HFFc6 (cell line): ENCODE measurements at regions not wholly inside any gene's neighbourhood (a gene's known extent, or its start where the extent isn't known, plus 50 kb on each side); places are given as distances from the start of the nearest gene placed in this dataset.

Experiments used
- DNase-seq: peaks from one replicate; pipeline ENCODE4 v3.0.0-alpha.2; 2018
- H3K27ac Mint-ChIP-seq: 2 replicates; pipeline ENCODE4 v1.8.0; 2020; ENCODE audit warnings: mild to moderate bottlenecking, mixed read lengths
- H3K27me3 Mint-ChIP-seq: 2 replicates; pipeline ENCODE4 v1.8.0; 2021; ENCODE audit warnings: mild to moderate bottlenecking, moderate library complexity, mixed read lengths; ENCODE audit not compliant: insufficient read depth
- H3K36me3 Mint-ChIP-seq: 2 replicates; pipeline ENCODE4 v1.8.0; 2021; ENCODE audit warnings: low read depth, mixed read lengths
- H3K4me1 Mint-ChIP-seq: 2 replicates; pipeline ENCODE4 v1.8.0; 2020; ENCODE audit warnings: low read depth, mixed read lengths
- H3K4me3 Mint-ChIP-seq: 2 replicates; pipeline ENCODE4 v1.8.0; 2020; ENCODE audit warnings: mild to moderate bottlenecking, moderate library complexity, mixed read lengths
- H3K9me3 Mint-ChIP-seq: 2 replicates; pipeline ENCODE4 v1.8.0; 2020; ENCODE audit warnings: mild to moderate bottlenecking, mixed read lengths
- TF ChIP-seq, protein P1 (sequence below): fragments of 200-600 bp; sonication (generic); IDR thresholded peaks from 2 replicates; pipeline ENCODE4 v1.5.0; 2021; ENCODE audit warnings: antibody characterized with exemption, mild to moderate bottlenecking

DNA sequence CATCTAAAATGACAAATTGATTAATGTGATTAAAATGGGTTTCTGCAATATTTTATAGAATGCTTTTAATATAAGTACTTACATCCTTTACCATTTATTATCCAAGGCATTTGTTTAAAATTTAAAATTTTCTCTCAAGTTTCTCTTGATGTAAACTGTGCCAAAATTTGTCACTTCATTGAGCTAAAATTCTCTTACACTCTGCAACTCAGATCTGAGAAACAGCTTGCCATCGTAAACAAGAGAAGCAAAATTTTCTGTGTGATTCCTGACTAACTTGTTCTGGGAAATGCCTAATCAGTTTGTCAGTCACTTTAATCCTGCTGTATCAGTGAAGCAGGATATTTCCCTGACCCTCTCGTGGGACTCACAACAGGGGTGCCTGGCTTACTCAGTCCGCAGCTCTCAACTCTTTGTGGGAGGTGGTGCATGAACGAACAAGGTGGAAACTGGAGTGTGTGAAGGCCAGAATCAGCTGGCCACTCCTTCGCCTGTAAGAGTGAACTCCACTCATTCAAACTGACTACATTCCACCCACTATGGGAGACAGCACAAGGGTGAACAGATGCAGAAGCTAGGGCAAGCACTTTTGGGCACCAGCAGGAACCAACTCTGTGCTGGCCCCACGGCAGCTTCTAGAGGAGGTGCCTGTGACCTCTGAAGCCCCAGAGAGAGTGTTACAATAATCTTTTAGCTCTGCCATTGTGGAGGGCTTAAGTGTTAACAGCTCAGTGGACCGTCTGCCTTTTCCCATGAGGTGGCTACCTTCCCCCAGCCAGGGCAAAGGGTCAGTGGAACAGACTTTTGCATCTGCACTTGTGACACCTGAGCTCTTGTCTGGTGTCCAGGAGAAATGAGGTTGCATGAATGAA is 349.4 kb downstream of the FAT4 start:
- H3K9me3 Mint-ChIP-seq = no peaks in the 10 kb centered on the region
- peaks cover 2% of the 10 kb centered on the region; the same call in 1 of the 2 replicates for H3K27me3 Mint-ChIP-seq
- H3K4me1 Mint-ChIP-seq = no peaks in the 10 kb centered on the region
- no peak overlapping the region for H3K27ac Mint-ChIP-seq
- H3K4me3 Mint-ChIP-seq = no peak overlapping the region
- TF ChIP-seq, protein P1, sequence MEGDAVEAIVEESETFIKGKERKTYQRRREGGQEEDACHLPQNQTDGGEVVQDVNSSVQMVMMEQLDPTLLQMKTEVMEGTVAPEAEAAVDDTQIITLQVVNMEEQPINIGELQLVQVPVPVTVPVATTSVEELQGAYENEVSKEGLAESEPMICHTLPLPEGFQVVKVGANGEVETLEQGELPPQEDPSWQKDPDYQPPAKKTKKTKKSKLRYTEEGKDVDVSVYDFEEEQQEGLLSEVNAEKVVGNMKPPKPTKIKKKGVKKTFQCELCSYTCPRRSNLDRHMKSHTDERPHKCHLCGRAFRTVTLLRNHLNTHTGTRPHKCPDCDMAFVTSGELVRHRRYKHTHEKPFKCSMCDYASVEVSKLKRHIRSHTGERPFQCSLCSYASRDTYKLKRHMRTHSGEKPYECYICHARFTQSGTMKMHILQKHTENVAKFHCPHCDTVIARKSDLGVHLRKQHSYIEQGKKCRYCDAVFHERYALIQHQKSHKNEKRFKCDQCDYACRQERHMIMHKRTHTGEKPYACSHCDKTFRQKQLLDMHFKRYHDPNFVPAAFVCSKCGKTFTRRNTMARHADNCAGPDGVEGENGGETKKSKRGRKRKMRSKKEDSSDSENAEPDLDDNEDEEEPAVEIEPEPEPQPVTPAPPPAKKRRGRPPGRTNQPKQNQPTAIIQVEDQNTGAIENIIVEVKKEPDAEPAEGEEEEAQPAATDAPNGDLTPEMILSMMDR = no peak
- no peak for DNase-seq
- no peaks in the 10 kb centered on the region for H3K36me3 Mint-ChIP-seq

DNA sequence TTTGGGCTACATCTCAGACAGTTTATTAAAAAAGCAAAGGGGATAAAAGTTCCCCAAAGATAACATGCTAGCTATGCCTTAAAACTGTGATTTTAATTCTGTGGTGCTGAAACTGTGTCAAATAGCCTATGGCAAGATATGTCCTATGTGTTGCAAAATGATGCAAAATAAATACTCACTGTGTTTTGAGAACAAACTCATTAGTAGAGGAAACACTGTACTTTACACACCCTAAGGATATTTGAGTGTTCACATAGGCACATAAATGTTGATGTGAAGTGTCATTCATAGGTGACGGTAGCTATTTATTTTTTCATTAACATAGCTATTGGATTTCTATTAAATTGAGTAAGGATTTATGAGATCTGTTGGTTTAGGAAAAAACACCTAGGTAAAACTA is 351.9 kb downstream of the FAT4 start:
- no peak overlapping the region for H3K4me3 Mint-ChIP-seq
- no peak overlapping the region for H3K27ac Mint-ChIP-seq
- no peaks in the 10 kb centered on the region for H3K9me3 Mint-ChIP-seq
- no peaks in the 10 kb centered on the region; the same call in 1 of the 2 replicates for H3K27me3 Mint-ChIP-seq
- no peak for DNase-seq
- TF ChIP-seq, protein P1 = no peak
- no peaks in the 10 kb centered on the region for H3K4me1 Mint-ChIP-seq
- no peaks in the 10 kb centered on the region for H3K36me3 Mint-ChIP-seq

DNA sequence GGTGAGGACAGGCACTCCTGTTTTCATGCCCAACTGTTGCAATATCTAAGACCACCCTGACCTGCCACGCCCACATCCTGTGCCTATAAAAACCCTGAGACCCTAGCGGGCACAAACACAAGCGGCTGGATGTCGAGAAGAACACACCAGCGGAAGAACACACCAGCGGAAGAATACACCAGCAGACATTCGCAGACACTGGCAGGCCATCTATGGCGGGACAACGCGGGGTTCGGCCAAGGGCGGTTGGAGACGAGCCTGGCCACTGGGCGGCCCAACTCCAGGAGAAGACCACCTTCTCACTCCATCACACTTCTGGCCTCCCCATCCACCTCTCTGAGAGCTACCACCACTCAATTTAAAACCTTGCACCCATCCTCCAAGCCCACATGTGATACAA is 361.4 kb downstream of the FAT4 start:
- TF ChIP-seq, protein P1 = no peak
- Mint-ChIP-seq H3K27me3 (0 out of 2 replicates have a peak, but pooled peaks cover 1% of the 10 kb centered on the region), H3K4me1 (no peaks in the 10 kb centered on the region), H3K4me3 (no peak overlapping the region), H3K27ac (no peak overlapping the region), H3K36me3 (no peaks in the 10 kb centered on the region), H3K9me3 (no peaks in the 10 kb centered on the region)
- no peak for DNase-seq

DNA sequence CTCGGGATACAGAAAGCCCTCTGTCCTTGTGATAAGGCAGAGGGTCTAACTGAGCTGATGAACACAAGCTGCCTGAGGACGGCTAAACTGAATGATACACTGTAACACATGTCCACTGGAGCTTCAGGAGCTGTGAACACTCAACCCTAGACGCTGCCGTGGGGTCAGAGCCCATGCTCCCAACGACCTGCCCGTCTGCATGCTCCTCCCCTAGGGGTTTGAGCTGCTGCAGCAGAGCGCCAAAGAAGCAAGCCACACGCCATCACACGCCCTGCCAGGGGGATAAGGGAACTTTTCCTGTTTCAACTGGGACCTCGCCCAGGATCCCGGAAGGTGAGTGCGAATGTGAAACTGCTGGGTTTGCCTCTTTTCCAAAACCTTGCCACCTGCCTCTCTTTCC is 361.8 kb downstream of the FAT4 start:
- Mint-ChIP-seq H3K27ac (no peak overlapping the region), H3K4me3 (no peak overlapping the region), H3K36me3 (no peaks in the 10 kb centered on the region), H3K9me3 (no peaks in the 10 kb centered on the region), H3K4me1 (no peaks in the 10 kb centered on the region), H3K27me3 (0 out of 2 replicates have a peak, but pooled peaks cover 1% of the 10 kb centered on the region)
- DNase-seq = no peak
- TF ChIP-seq, protein P1 = no peak

DNA sequence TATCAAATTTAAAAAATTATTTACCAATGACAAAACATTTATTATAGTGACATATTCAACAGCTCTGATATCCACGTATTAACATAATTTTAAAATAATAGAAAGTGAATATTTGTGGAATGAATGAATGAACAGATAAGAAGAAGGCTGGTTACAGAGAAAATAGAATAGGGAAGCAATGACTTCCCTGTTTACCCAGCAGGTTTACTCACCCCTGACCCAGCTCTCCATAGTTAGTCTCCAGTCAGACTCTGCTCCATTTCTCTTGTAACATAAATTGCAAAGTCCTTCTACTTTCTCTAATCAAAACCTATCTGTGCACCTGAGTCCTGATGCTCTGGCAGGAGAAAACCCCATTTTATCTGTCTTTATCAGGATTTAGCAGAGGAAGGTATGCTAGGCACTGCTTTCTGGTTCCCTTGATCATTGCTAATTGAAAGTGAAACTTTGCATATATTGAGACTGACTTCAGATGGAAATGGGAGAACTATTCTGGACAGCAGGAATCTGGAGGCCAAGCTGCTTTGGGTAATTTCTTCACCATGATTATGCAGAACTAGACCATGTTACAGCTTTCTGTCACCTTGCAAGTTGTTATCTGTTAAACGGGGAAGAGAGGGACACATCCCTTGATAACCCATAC is 363.0 kb downstream of the FAT4 start:
- H3K4me3 Mint-ChIP-seq = no peak overlapping the region
- peaks cover 1% of the 10 kb centered on the region; the same call in 1 of the 2 replicates for H3K27me3 Mint-ChIP-seq
- H3K36me3 Mint-ChIP-seq = no peaks in the 10 kb centered on the region
- H3K27ac Mint-ChIP-seq = no peak overlapping the region
- TF ChIP-seq, protein P1 = no peak
- DNase-seq = no peak
- H3K9me3 Mint-ChIP-seq = no peaks in the 10 kb centered on the region
- H3K4me1 Mint-ChIP-seq = no peaks in the 10 kb centered on the region
